Fibroblast of pulmonary artery (primary cell): ENCODE measurements at regions not wholly inside any gene's neighbourhood (a gene's known extent, or its start where the extent isn't known, plus 50 kb on each side); places are given as distances from the start of the nearest gene placed in this dataset.

ENCODE experiments used
- DNase-seq: peaks from one replicate; pipeline ENCODE4 v3.0.0-alpha.2; 2010; ENCODE audit warnings: low read depth
- H3K4me3 ChIP-seq: replicated peaks from 2 replicates; pipeline ENCODE4 v1.5.1; 2011; ENCODE audit warnings: low read depth, mild to moderate bottlenecking, control low read depth, low read length, moderate library complexity
- TF ChIP-seq, protein P1 (sequence below): IDR thresholded peaks from 2 replicates; pipeline ENCODE4 v1.5.1; 2011; ENCODE audit warnings: mild to moderate bottlenecking, control low read depth, low read length, inconsistent platforms; ENCODE audit errors: missing control alignments

DNA sequence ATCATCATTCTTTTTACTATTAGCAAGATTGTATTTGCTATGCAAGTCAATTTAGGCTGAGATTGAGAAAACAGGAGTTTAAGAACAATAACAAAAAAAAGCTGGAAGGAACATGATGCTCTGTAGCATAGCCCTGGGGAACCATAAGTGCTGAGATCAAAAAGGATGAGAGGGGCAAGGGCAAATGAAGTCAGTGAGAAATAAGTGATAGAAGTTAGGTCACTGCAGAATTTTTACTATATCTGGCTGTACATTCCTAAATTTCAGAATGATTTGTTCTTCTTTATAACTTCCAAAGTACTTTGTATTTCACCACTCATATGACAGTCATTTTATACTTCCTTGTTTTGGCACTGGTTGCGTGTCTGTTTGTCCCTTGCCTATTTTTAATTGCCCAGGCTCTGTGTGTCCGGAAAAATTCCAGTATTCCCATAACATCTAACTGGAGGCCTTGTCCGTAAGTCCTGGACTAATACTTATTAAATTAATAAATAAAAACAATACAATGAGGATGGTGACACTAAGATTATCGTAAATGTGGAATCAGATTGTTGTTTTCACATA is 444.7 kb downstream of the TENT5A start:
- TF ChIP-seq, protein P1, sequence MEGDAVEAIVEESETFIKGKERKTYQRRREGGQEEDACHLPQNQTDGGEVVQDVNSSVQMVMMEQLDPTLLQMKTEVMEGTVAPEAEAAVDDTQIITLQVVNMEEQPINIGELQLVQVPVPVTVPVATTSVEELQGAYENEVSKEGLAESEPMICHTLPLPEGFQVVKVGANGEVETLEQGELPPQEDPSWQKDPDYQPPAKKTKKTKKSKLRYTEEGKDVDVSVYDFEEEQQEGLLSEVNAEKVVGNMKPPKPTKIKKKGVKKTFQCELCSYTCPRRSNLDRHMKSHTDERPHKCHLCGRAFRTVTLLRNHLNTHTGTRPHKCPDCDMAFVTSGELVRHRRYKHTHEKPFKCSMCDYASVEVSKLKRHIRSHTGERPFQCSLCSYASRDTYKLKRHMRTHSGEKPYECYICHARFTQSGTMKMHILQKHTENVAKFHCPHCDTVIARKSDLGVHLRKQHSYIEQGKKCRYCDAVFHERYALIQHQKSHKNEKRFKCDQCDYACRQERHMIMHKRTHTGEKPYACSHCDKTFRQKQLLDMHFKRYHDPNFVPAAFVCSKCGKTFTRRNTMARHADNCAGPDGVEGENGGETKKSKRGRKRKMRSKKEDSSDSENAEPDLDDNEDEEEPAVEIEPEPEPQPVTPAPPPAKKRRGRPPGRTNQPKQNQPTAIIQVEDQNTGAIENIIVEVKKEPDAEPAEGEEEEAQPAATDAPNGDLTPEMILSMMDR, result no peak

DNA sequence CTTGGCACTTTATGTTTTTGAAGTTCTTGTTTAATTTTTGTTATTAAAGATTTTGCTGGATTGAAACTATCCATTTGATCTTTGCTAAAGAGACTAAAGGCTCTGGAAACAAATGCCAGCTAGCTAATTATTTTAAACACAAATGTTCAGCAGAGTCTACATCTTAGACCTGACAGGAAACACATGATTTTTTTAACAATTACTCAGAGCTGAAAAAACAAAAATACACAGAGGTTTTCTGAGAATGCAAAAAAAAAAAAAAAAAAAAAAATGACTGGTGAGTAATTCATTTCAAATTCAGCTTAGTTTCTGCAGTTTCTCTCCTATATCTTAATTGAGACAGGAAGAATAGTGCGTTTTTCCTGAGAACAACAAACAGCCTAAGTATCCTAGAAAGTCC is 448.0 kb downstream of the TENT5A start:
- DNase-seq, result peak; percentile 11
- TF ChIP-seq, protein P1, result no peak

More for the DNA sequence above, 444.7 kb downstream of the TENT5A start:
- no peak overlapping the region for H3K4me3 ChIP-seq
- DNase-seq, result no peak

DNA sequence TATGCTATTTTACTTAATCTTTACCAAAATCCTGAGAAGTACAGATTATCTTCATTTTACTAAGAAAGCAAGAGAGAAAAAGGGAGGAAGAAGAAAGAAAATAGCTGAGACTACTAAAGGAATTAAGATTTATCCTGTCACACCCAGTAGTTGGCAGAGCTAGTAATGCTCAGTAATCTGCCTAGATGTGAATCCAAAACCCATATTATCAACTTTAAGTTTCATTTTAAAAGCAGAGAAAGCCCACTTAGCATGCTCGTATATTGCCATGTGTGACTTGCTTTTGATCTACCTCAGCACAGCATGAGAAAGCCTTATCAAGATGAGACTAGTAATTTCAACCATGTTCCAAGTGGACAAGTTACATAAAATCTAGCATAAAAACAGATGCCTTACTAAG is 451.5 kb downstream of the TENT5A start:
- TF ChIP-seq, protein P1, result no peak

More for the DNA sequence above, 448.0 kb downstream of the TENT5A start:
- H3K4me3 ChIP-seq, result no peak overlapping the region

DNA sequence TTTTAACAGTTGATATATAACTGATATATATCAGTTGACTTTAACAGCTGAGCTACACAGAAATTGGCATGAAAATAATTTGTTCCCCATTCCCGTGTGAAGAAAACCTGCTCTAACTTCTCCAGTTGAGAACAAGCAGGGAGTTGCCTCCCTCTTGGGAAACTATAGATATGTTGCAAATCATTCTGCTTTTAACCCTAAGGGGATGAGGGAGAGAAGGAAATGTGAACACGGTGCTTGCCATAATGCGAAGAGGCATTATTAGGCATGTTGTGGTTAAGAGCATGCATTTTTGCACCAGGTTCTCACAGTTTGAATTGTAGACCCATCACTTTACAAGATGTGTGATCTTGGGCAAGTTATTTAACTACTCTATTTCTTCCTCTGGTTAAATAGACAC is 453.7 kb downstream of the TENT5A start:
- TF ChIP-seq, protein P1, result no peak
- DNase-seq, result no peak
- no peak overlapping the region for H3K4me3 ChIP-seq

More for the DNA sequence above, 451.5 kb downstream of the TENT5A start:
- no peak overlapping the region for H3K4me3 ChIP-seq
- no peak for DNase-seq

DNA sequence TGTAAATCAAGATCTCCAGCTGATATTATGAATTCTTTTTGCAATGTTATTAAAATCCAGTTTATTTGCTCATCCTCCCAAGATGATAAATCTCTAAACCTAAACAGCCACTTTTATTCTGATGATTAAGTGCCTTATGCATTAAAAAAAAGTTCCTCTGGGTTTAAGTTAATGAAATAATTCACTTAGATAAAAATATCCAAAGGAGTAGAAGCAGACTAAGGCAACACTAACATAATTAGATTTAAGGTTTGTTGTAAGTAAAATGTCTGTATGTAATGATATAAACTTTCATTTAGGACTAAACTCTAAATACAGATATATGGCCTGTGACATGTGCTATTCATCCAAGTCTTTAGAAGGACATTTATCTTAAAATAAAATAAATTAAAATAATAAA is 457.2 kb downstream of the TENT5A start:
- no peak overlapping the region for H3K4me3 ChIP-seq
- DNase-seq, result no peak
- TF ChIP-seq, protein P1, result no peak

DNA sequence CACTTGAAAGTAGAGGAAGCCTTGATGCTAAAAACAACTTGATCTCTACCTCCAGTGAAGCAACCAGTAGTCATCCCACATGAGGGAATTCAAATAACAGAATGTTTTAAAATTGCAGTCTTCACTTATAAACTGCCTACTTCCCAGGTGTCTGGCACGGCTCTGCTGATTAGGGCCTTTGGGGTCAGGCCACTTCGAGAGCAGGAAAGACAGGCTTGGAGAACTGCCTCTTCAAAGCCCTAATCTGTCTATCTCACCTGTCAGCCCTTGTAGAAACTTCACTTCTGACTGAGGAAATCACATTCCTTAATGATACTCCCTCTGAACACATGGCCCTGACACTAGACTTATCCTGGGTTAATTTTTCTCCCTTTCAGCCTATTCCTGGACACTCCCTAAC is 458.6 kb downstream of the TENT5A start:
- no peak overlapping the region for H3K4me3 ChIP-seq
- TF ChIP-seq, protein P1, result no peak
- no peak for DNase-seq

DNA sequence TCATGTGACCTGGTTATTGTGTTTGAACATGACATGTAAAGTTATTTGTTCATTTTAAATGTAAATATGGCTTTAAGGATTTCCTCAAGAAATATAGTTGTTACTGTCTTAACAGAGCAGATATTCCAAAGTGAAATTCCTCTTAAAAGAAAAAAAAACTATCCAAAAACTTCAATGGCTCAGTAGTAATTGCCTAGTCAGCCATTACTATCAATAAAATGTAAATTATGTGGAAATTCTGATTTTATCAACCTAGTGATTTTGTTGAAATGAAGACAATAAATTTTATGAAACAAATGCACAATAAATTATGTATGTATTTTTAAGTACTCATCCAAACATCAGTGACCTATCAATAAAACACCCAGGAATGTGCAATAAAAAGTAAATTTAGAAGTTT is 463.3 kb downstream of the TENT5A start:
- no peak for DNase-seq
- TF ChIP-seq, protein P1, result no peak
- no peak overlapping the region for H3K4me3 ChIP-seq
